Medulla oblongata (tissue), 1 donor: ENCODE measurements at regions not wholly inside any gene's neighbourhood (a gene's known extent, or its start where the extent isn't known, plus 50 kb on each side); places are given as distances from the start of the nearest gene placed in this dataset.

Experiments used
- DNase-seq: peaks from one replicate; pipeline ENCODE4 v3.0.0-alpha.2; 2015; ENCODE audit errors: extremely low spot score

DNA sequence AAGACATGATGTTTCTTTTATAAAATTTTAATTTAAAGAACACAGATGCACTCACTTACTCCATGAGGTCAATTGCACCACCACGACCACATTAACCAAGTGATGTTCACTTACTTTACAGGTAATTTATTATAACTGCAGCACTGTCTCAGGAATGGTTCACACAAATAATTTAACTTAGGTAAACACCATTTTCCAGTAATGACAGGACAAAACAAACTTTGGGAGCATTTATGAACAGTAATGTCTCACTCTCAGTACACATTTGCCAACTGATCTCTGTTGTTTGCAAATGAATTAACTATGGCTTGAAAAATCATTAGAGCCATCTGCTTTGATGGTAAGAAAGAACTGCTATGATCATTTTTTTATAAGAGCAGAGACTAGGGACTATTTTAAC lies 150.4 kb downstream of the ETV1 start:
- no peak for DNase-seq
